GM12878 (cell line): ENCODE measurements at regions not wholly inside any gene's neighbourhood (a gene's known extent, or its start where the extent isn't known, plus 50 kb on each side); places are given as distances from the start of the nearest gene placed in this dataset.

Experiments used
- ATAC-seq: fragments of 200-7000 bp; cut with Tn5 transposase; 3 replicates; pipeline ENCODE4 v1.9.1; 2020; ENCODE audit warnings: mild to moderate bottlenecking, moderate library complexity
- BruUV-seq: library from RNA; stranded (reverse); fragments of 400-500 nt; replicated peaks from 2 replicates; lab custom pipeline; 2021; lab: Mats Ljungman, UMichigan
- CTCF ChIA-PET: fragments of 300-600 bp; sonication (Branson Sonifier 250); formaldehyde crosslinking; extraction: SDS; loops from one replicate; lab custom pipeline; 2021; ENCODE audit warnings: inconsistent platforms; lab: Yijun Ruan, JAX
- POLR2A ChIA-PET: fragments of 350-600 bp; formaldehyde crosslinking; extraction: SDS; loops from one replicate; lab custom pipeline; 2021; ENCODE audit warnings: inconsistent platforms; lab: Charles Lee
- RAD21 ChIA-PET: fragments of 300-600 bp; sonication (Branson Sonifier 250); formaldehyde crosslinking; loops from one replicate; lab custom pipeline; 2023; ENCODE audit warnings: antibody characterized with exemption; ENCODE audit not compliant: unreplicated experiment; lab: Charles Lee
- SMC1A ChIA-PET: fragments of 300-600 bp; sonication (Branson Sonifier 250); formaldehyde crosslinking; loops from one replicate; lab custom pipeline; 2023; ENCODE audit not compliant: unreplicated experiment, uncharacterized antibody; lab: Charles Lee
- DNase-seq: peaks from one replicate; pipeline ENCODE4 v3.0.0-alpha.2; 2011; ENCODE audit warnings: low read depth, low spot score
- FAIRE-seq: peaks from 3 replicates; lab custom pipeline; 2011; peaks lifted over from hg19 to GRCh38; lab: Jason Lieb, UNC
- H2AFZ ChIP-seq: 2 replicates; pipeline ENCODE4 v1.6.0; 2011; ENCODE audit warnings: low read depth, low read length, control low read depth; ENCODE audit not compliant: control insufficient read depth
- H3K27ac ChIP-seq: 2 replicates; pipeline ENCODE4 v1.5.1; 2011; ENCODE audit warnings: control low read depth; ENCODE audit not compliant: control insufficient read depth, insufficient read depth
- H3K27me3 ChIP-seq, 2 experiments: replicated peaks in 1 of 2; 2 replicates each; pipeline versions ENCODE4 v1.6.0 to v1.6.1; 2011; ENCODE audit warnings: low read length in 1 of 2; ENCODE audit not compliant: control insufficient read depth in 2 of 2, insufficient read depth in 2 of 2
- H3K36me3 ChIP-seq, 2 experiments: 2 replicates each; pipeline ENCODE4 v1.5.1; 2011; ENCODE audit warnings: low read length in 1 of 2; ENCODE audit not compliant: control insufficient read depth in 2 of 2, insufficient read depth in 2 of 2
- H3K4me1 ChIP-seq: 2 replicates; pipeline ENCODE4 v1.6.1; 2011; ENCODE audit warnings: mild to moderate bottlenecking, low read length, moderate library complexity, mixed read lengths; ENCODE audit not compliant: control insufficient read depth, insufficient read depth
- H3K4me2 ChIP-seq: 2 replicates; pipeline ENCODE4 v1.6.0; 2011; ENCODE audit warnings: control low read depth; ENCODE audit not compliant: control insufficient read depth, insufficient read depth
- H3K4me3 ChIP-seq: fragments of 200-600 bp; sonication (generic); 2 replicates; pipeline ENCODE4 v1.5.1; 2016
- H3K79me2 ChIP-seq: 2 replicates; pipeline ENCODE4 v1.6.0; 2011; ENCODE audit warnings: low read length; ENCODE audit not compliant: control insufficient read depth, insufficient read depth
- H3K9ac ChIP-seq: 2 replicates; pipeline ENCODE4 v1.8.0; 2011; ENCODE audit warnings: low read length, control low read depth, mixed read lengths; ENCODE audit not compliant: control insufficient read depth, insufficient read depth
- H3K9me3 ChIP-seq: replicated peaks from 3 replicates; pipeline ENCODE4 v1.5.1; 2011; ENCODE audit warnings: mild to moderate bottlenecking, low read length; ENCODE audit not compliant: control insufficient read depth, insufficient read depth
- H4K20me1 ChIP-seq: 2 replicates; pipeline ENCODE4 v1.6.0; 2011; ENCODE audit not compliant: control insufficient read depth, insufficient read depth
- CEBPB ChIP-seq, 2 experiments: fragments of 150-350 bp in 1 of 2; IDR thresholded peaks; 2 replicates each; pipeline ENCODE4 v1.6.1; 2012 to 2014; ENCODE audit warnings: low read depth in 2 of 2, low read length in 2 of 2, borderline replicate concordance in 1 of 2, inconsistent platforms in 1 of 2
- ELK1 ChIP-seq: IDR thresholded peaks from 2 replicates; pipeline ENCODE4 v1.6.1; 2012; ENCODE audit warnings: low read depth, low read length, improper control_type of control experiment
- JUND ChIP-seq: IDR thresholded peaks from 2 replicates; pipeline ENCODE4 v1.6.1; 2012; ENCODE audit warnings: low read depth, mild to moderate bottlenecking, low read length, improper control_type of control experiment, moderate library complexity
- KDM1A ChIP-seq: fragments of 200-600 bp; sonication (generic); IDR thresholded peaks from 2 replicates; pipeline ENCODE4 v1.6.1; 2016; ENCODE audit warnings: borderline replicate concordance
- MEF2B ChIP-seq: fragments of 450-650 bp; IDR thresholded peaks from 2 replicates; pipeline ENCODE4 v1.6.1; 2018; ENCODE audit warnings: mild to moderate bottlenecking, moderate library complexity; ENCODE audit not compliant: partially characterized antibody, poor library complexity, severe bottlenecking
- MXI1 ChIP-seq: fragments of 150-350 bp; IDR thresholded peaks from 2 replicates; pipeline ENCODE4 v1.6.1; 2011; ENCODE audit warnings: low read depth, mild to moderate bottlenecking, inconsistent platforms, low read length, improper control_type of control experiment
- NFXL1 ChIP-seq: fragments of 450-650 bp; IDR thresholded peaks from 2 replicates; pipeline ENCODE4 v1.6.1; 2017; ENCODE audit warnings: antibody characterized with exemption, mild to moderate bottlenecking, borderline replicate concordance
- NR2C2 ChIP-seq: IDR thresholded peaks from 2 replicates; pipeline ENCODE4 v1.6.1; 2011; ENCODE audit warnings: borderline replicate concordance, low read depth; ENCODE audit not compliant: control insufficient read depth, insufficient read length
- NRF1 ChIP-seq: conservative IDR thresholded peaks from 2 replicates; pipeline ENCODE4 v1.6.1; 2011; ENCODE audit warnings: mild to moderate bottlenecking, low read depth, low read length, improper control_type of control experiment
- PBX3 ChIP-seq: IDR thresholded peaks from 2 replicates; pipeline ENCODE4 v1.6.1; 2011; ENCODE audit warnings: mild to moderate bottlenecking, low read depth, low read length, moderate library complexity; ENCODE audit not compliant: insufficient replicate concordance
- PML ChIP-seq: IDR thresholded peaks from 2 replicates; pipeline ENCODE4 v1.6.1; 2012; ENCODE audit warnings: low read length, inconsistent platforms
- POLR2A ChIP-seq: IDR thresholded peaks from 2 replicates; pipeline ENCODE4 v1.6.1; 2011; ENCODE audit warnings: low read depth, mild to moderate bottlenecking, low read length
- POLR2AphosphoS2 ChIP-seq: IDR thresholded peaks from 2 replicates; pipeline ENCODE4 v1.6.1; 2011; ENCODE audit warnings: low read depth, mild to moderate bottlenecking, low read length, improper control_type of control experiment, moderate library complexity
- SMAD5 ChIP-seq: IDR thresholded peaks from 2 replicates; pipeline ENCODE4 v1.6.1; 2016; ENCODE audit warnings: antibody characterized with exemption, low read depth
- SUPT20H ChIP-seq: IDR thresholded peaks from 2 replicates; pipeline ENCODE4 v1.6.1; 2011; ENCODE audit warnings: low read depth, mild to moderate bottlenecking, low read length, moderate library complexity, borderline replicate concordance; ENCODE audit not compliant: control insufficient read depth
- SUZ12 ChIP-seq: fragments of 200-600 bp; sonication (generic); IDR thresholded peaks from one replicate; pipeline ENCODE4 v1.6.1; 2018; ENCODE audit warnings: antibody characterized with exemption, mild to moderate bottlenecking; ENCODE audit not compliant: unreplicated experiment
- TAF1 ChIP-seq: IDR thresholded peaks from 2 replicates; pipeline ENCODE4 v1.6.1; 2011; ENCODE audit warnings: mild to moderate bottlenecking, low read depth, low read length, borderline replicate concordance
- ZBED1 ChIP-seq: IDR thresholded peaks from 2 replicates; pipeline ENCODE4 v1.6.1; 2016; ENCODE audit warnings: borderline replicate concordance
- ZNF217 ChIP-seq: fragments of 450-650 bp; IDR thresholded peaks from 2 replicates; pipeline ENCODE4 v1.6.1; 2017; ENCODE audit warnings: antibody characterized with exemption, mild to moderate bottlenecking
- WGBS: methylation state at CpG from one replicate; pipeline ENCODE4 v1.1.6; 2016; ENCODE audit warnings: low lambda C conversion rate; ENCODE audit not compliant: insufficient replicate concordance, insufficient coverage; ENCODE audit errors: missing lambda C conversion rate; 5-methylcytosine and 5-hydroxymethylcytosine counted together
- in situ Hi-C: fragments of 300-500 bp; cut with MboI; formaldehyde crosslinking; loops from 9 replicates; pipeline ENCODE4 v1.14.3; 2018; ENCODE audit warnings: mixed read lengths
- intact Hi-C: fragments of 100-400 bp; cut with micrococcal nuclease; formaldehyde crosslinking; loops from one replicate; pipeline ENCODE4 v1.14.2; 2022; ENCODE audit not compliant: unreplicated experiment

- BruUV-seq, result no TSS peak
- WGBS, result 29% methylated on average over 3 of the region's 3 CpGs
- no peak for ATAC-seq
- ChIA-PET POLR2A (no interaction called here), SMC1A (no interaction called here), RAD21 (no interaction called here), CTCF (no interaction called here)
- TF ChIP-seq ZBED1 (no peak), ELK1 (no peak), KDM1A (no peak), ZNF217 (no peak), SUZ12 (no peak), JUND (no peak), MEF2B (no peak), POLR2A (no peak)
- Histone ChIP-seq H3K9me3 (no peaks in the 10 kb centered on the region), H3K4me2 (no peak overlapping the region), H3K9ac (no peak overlapping the region), H3K79me2 (no peaks in the 10 kb centered on the region), H3K27me3 (no peaks in the 10 kb centered on the region), H3K27ac (no peak overlapping the region), H2AFZ (no peak overlapping the region), H3K4me1 (no peaks in the 10 kb centered on the region), H4K20me1 (no peaks in the 10 kb centered on the region), H3K4me3 (no peak overlapping the region), H3K36me3 (no peaks in the 10 kb centered on the region)
- in situ Hi-C loops (no loop called here), intact Hi-C loops (no loop called here)
- FAIRE-seq, result no peak
- DNase-seq, result no peak
Observed at GRCh38 chr4:24334906-24335305, 249.4 kb downstream of the DHX15 start.

GRCh38 chr4:24330573-24330972 is 253.8 kb downstream of the DHX15 start:
- no peaks in the 10 kb centered on the region for H4K20me1 ChIP-seq
- no peak overlapping the region for H3K27ac ChIP-seq
- no peak overlapping the region for H3K4me3 ChIP-seq
- no peak for ATAC-seq
- no peaks in the 10 kb centered on the region for H3K9me3 ChIP-seq
- ChIA-PET CTCF (no interaction called here), SMC1A (no interaction called here), POLR2A (no interaction called here), RAD21 (no interaction called here)
- in situ Hi-C loops (no loop called here), intact Hi-C loops (no loop called here)
- no peaks in the 10 kb centered on the region for H3K4me1 ChIP-seq
- H3K27me3 ChIP-seq, result no peaks in the 10 kb centered on the region
- no peak for FAIRE-seq
- H2AFZ ChIP-seq, result no peak overlapping the region
- H3K4me2 ChIP-seq, result no peak overlapping the region
- no peaks in the 10 kb centered on the region for H3K79me2 ChIP-seq
- no peak overlapping the region for H3K9ac ChIP-seq
- no peaks in the 10 kb centered on the region for H3K36me3 ChIP-seq
- BruUV-seq, result no TSS peak
- no peak for DNase-seq
- TF ChIP-seq PBX3 (no peak), TAF1 (no peak), PML (no peak), POLR2AphosphoS2 (no peak), SUPT20H (no peak), NR2C2 (no peak), CEBPB (IDR thresholded peaks at IDR 0.05; ENCODE audit: borderline replicate concordance in 1 of 2, low read depth in 2 of 2, low read length in 2 of 2) (no peak), SMAD5 (no peak), NFXL1 (no peak), SUZ12 (no peak), MXI1 (no peak), NRF1 (no peak)
